Caki2 (cell line): ENCODE measurements at regions not wholly inside any gene's neighbourhood (a gene's known extent, or its start where the extent isn't known, plus 50 kb on each side); places are given as distances from the start of the nearest gene placed in this dataset.
"Not testable (repeated sequence)": the region's sequence is repeated elsewhere in the genome, so short reads cannot be mapped to it uniquely, and the experiment has no call there.

Source experiments
- DNase-seq: peaks from one replicate; pipeline ENCODE4 v3.0.0-alpha.2; 2015; ENCODE audit warnings: low read depth
- in situ Hi-C: cut with HindIII; loops from 2 replicates; pipeline ENCODE4 v1.10.0; 2016; ENCODE audit warnings: low sequenced_read_pairs, low pct_unique_long_range_greater_than_20kb, mixed read lengths

GRCh38 chr18:60047556-60047955 lies 147.8 kb downstream of the PMAIP1 start:
- DNase-seq: no peak
- in situ Hi-C loops: no loop called here

- in situ Hi-C loops: no loop called here
- DNase-seq: no peak
Observed at GRCh38 chr18:60044290-60045006, 144.7 kb downstream of the PMAIP1 start.

GRCh38 chr18:60040971-60041370 lies 141.2 kb downstream of the PMAIP1 start:
- in situ Hi-C loops: no loop called here
- no peak for DNase-seq

DNA sequence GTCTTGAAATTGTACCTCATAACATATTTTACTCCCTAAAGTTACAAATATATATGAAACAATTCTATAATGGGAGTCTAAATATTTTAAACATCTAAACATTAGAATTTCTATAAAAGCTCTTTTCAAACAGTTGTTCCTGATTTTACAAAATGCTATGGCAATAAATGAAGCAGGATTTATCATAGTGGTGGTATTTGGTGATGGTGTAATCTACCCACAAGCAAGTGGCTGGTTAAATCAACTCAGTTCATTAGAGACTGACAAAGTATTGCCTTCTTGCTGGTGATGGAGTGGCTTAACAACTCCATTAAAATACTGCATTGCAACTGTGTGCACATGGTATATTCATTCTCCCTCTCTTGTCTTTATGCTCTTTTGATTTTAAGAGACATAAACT lies 138.9 kb downstream of the PMAIP1 start:
- DNase-seq: no peak
- in situ Hi-C loops: no loop called here

- no peak for DNase-seq
- in situ Hi-C loops: no loop called here
Observed at GRCh38 chr18:60027397-60027796, 127.6 kb downstream of the PMAIP1 start.

GRCh38 chr18:60024857-60025256 lies 125.1 kb downstream of the PMAIP1 start:
- DNase-seq: no peak
- in situ Hi-C loops: no loop called here

- in situ Hi-C loops: no loop called here
- DNase-seq: no peak
Observed at GRCh38 chr18:60024345-60024744, 124.5 kb downstream of the PMAIP1 start.

GRCh38 chr18:60022671-60023276 lies 123.0 kb downstream of the PMAIP1 start:
- in situ Hi-C loops: no loop called here
- DNase-seq: no peak

DNA sequence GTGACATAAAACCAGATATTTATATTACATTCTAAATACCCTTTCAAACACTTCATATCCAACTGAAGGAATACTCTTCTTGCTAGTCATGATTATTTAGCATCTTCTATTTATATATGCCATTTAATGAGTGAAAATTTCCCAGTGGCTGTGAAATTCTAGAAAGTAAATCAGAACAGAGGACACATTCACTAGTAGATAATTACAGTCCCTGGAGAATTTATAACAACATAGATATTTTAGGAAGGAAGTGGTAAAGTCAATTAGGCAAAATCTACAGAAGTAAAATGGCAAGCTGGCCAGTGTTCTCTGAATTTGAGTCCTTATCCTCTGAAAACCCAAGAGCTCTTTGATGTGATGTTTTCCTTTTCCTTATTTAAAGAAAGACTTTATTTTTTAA lies 121.8 kb downstream of the PMAIP1 start:
- DNase-seq: no peak
- in situ Hi-C loops: no loop called here

GRCh38 chr18:60020107-60020925 lies 120.5 kb downstream of the PMAIP1 start:
- in situ Hi-C loops: no loop called here
- DNase-seq: peak; percentile 74

GRCh38 chr18:60019463-60019840 lies 119.7 kb downstream of the PMAIP1 start:
- DNase-seq: peak; percentile 51
- in situ Hi-C loops: no loop called here

DNA sequence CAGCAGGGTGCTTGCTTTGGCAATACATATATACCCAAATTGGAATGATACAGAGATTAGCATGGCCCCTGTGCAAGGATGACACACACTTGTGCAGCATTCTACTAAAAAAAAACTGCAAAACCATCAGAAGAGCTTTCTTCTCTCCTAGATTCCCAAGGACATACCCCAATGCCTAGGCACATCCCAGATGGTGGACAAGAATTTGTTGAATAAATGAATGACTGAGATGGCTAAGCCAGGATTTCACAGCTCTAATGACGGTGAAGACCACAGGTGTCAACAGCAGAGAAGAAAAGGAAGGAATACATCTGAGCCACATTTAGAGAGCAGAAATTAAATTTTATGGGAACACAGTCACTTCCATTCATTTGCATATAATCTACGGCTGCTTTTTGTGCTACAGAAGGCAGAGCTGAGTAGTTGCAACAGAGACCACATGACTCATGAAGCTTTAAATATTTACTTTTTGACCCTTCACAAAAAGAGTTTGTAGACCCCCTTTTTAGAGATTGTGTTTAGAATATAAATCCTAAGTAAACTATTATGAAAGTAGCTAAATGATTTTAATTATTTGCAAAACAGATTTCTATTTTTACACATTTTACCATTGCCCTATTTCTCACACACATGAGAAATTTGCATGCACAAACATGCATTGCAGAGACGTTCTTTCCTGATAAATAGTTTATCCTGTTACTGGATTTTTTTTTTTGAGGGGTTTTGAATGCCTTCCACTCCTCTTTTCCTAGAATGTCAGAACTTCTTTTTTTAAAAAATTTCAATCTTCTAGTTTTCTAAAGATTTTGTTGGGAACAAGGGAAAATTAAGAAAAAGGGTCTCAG lies 119.0 kb downstream of the PMAIP1 start:
- in situ Hi-C loops: no loop called here
- DNase-seq: peak; percentile 19

DNA sequence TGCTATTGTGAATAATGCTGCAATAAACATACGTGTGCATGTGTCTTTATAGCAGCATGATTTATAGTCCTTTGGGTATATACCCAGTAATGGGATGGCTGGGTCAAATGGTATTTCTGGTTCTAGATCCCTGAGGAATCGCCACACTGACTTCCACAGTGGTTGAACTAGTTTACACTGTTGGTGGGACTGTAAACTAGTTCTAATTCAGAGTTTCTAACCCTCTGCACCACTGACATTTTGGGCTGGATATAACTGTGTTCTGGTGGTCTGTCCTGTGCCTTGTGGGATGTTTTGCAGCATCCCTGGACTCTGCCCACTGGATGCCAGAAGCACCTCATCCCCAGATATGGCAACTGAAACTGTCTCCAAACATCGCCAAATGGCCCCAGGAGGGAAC lies 118.3 kb downstream of the PMAIP1 start:
- in situ Hi-C loops, DNase-seq: not testable (repeated sequence)

DNA sequence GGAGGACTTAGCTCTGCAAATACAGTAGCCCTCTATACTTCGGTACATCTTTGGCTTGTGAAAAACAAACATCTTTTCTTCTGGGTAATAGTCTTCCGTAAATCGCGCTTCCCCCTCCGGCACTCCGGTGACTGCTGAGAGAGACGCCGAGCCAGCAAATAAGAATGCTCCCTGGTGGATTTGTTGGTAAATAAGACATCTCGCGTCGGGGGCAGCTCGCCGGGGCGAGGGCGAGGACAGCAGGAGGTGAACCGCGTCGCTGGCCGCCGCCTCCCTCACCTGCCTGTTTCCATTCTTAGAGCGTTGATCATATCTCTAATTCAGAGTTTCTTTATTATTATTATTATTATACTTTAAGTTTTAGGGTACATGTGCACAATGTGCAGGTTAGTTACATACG lies 117.6 kb downstream of the PMAIP1 start:
- no peak for DNase-seq
- in situ Hi-C loops: no loop called here

- in situ Hi-C loops, DNase-seq: not testable (repeated sequence)
Observed at GRCh38 chr18:60015826-60016225, 116.0 kb downstream of the PMAIP1 start.

- DNase-seq, in situ Hi-C loops: not testable (repeated sequence)
Observed at GRCh38 chr18:60013148-60013547, 113.4 kb downstream of the PMAIP1 start.

DNA sequence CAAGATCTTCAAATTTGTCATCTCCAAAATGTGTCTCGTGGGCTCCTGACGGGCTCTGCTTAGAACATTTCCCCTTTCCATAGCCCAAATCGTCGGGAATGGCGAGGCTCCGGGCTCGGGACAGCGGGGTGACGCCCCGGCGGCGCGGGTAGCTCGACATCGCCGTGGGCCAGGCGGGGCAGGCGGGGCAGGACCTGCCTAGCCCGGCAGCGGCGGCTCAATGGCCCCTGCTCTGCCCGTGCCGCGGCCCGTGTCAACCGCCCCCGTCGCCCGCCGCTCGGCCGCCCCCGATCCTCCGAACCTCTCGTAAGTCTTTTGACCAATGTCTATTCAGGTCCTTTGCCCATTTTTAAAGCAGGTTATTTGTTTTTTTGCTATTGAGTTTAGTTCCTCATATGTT lies 111.2 kb downstream of the PMAIP1 start:
- no peak for DNase-seq
- in situ Hi-C loops: no loop called here

GRCh38 chr18:60010513-60010912 lies 110.7 kb downstream of the PMAIP1 start:
- no peak for DNase-seq
- in situ Hi-C loops: no loop called here
